A673 (cell line): ENCODE measurements at regions not wholly inside any gene's neighbourhood (a gene's known extent, or its start where the extent isn't known, plus 50 kb on each side); places are given as distances from the start of the nearest gene placed in this dataset.

Experiments
- BruUV-seq: library from RNA; stranded (reverse); fragments of 400-500 nt; replicated peaks from 2 replicates; lab custom pipeline; 2021; lab: Mats Ljungman, UMichigan
- CTCF ChIA-PET: fragments of 300-600 bp; sonication (Branson Sonifier 250); formaldehyde crosslinking; loops from one replicate; lab custom pipeline; 2022; ENCODE audit warnings: antibody characterized with exemption; lab: Charles Lee
- POLR2A ChIA-PET: fragments of 300-600 bp; sonication (Branson Sonifier 250); formaldehyde crosslinking; loops from one replicate; lab custom pipeline; 2022; ENCODE audit warnings: antibody characterized with exemption; ENCODE audit not compliant: low non-redundant PET; lab: Charles Lee
- DNase-seq: peaks from one replicate; pipeline ENCODE4 v3.0.0-alpha.2; 2015; ENCODE audit warnings: low spot score
- H3K27ac ChIP-seq: fragments of 200-600 bp; sonication (generic); 2 replicates; pipeline ENCODE4 v1.5.1; 2016; ENCODE audit warnings: mixed run types, low read depth, mild to moderate bottlenecking, mixed read lengths, antibody characterized with exemption, low read length; ENCODE audit not compliant: poor library complexity, severe bottlenecking
- H3K27me3 ChIP-seq: fragments of 200-600 bp; sonication (generic); replicated peaks from 2 replicates; pipeline ENCODE4 v1.6.1; 2017; ENCODE audit warnings: mixed run types, low read depth, mild to moderate bottlenecking, mixed read lengths, antibody characterized with exemption, low read length; ENCODE audit not compliant: insufficient read depth, poor library complexity
- H3K36me3 ChIP-seq: fragments of 200-600 bp; sonication (generic); 2 replicates; pipeline ENCODE4 v1.6.1; 2016; ENCODE audit warnings: mixed run types, mild to moderate bottlenecking, mixed read lengths, antibody characterized with exemption, low read length; ENCODE audit not compliant: insufficient read depth, poor library complexity, severe bottlenecking
- H3K4me1 ChIP-seq: fragments of 200-600 bp; sonication (generic); 2 replicates; pipeline ENCODE4 v1.6.1; 2017; ENCODE audit warnings: mixed run types, mild to moderate bottlenecking, mixed read lengths, antibody characterized with exemption, low read length; ENCODE audit not compliant: insufficient read depth, poor library complexity, severe bottlenecking
- H3K4me3 ChIP-seq: fragments of 200-600 bp; sonication (generic); 2 replicates; pipeline ENCODE4 v1.5.1; 2016; ENCODE audit warnings: low read depth, mixed run types, mild to moderate bottlenecking, mixed read lengths, low read length; ENCODE audit not compliant: poor library complexity, severe bottlenecking
- H3K9me3 ChIP-seq: fragments of 200-600 bp; sonication (generic); 2 replicates; pipeline ENCODE4 v1.6.1; 2016; ENCODE audit warnings: mixed run types, low read depth, mild to moderate bottlenecking, mixed read lengths, antibody characterized with exemption, low read length; ENCODE audit not compliant: poor library complexity, severe bottlenecking
- CTCF ChIP-seq: fragments of 300-800, 200-600 bp; sonication (generic); conservative IDR thresholded peaks from 2 replicates; pipeline ENCODE4 v1.5.1; 2017; ENCODE audit warnings: low read depth, mild to moderate bottlenecking, antibody characterized with exemption, low read length, moderate library complexity, mixed read lengths
- EZH2 ChIP-seq: fragments of 200-600 bp; sonication (generic); IDR thresholded peaks from 2 replicates; pipeline ENCODE4 v1.6.1; 2017; ENCODE audit warnings: borderline replicate concordance, low read depth, mild to moderate bottlenecking, mixed read lengths, antibody characterized with exemption, low read length; ENCODE audit not compliant: poor library complexity, severe bottlenecking
- intact Hi-C: fragments of 100-400 bp; cut with micrococcal nuclease; formaldehyde crosslinking; loops from one replicate; pipeline ENCODE4 v1.10.0; 2022; ENCODE audit not compliant: unreplicated experiment

GRCh38 chr6:167654389-167654788 lies 172.3 kb upstream of the AFDN start:
- Histone ChIP-seq H3K9me3 (no peaks in the 10 kb centered on the region), H3K36me3 (no peaks in the 10 kb centered on the region), H3K27ac (no peak overlapping the region), H3K4me3 (no peak overlapping the region), H3K4me1 (no peaks in the 10 kb centered on the region), H3K27me3 (no peaks in the 10 kb centered on the region)
- intact Hi-C loops, result no loop called here
- no TSS peak for BruUV-seq
- DNase-seq, result no peak
- POLR2A ChIA-PET, result no interaction called here
- TF ChIP-seq CTCF (no peak), EZH2 (no peak)
- CTCF ChIA-PET, result no interaction called here

GRCh38 chr6:167655174-167655821 lies 171.4 kb upstream of the AFDN start:
- no peaks in the 10 kb centered on the region for H3K4me1 ChIP-seq
- no TSS peak for BruUV-seq
- ChIA-PET CTCF (no interaction called here), POLR2A (no interaction called here)
- no peak overlapping the region for H3K27ac ChIP-seq
- DNase-seq, result no peak
- TF ChIP-seq EZH2 (no peak), CTCF (no peak)
- intact Hi-C loops, result no loop called here
- no peaks in the 10 kb centered on the region for H3K36me3 ChIP-seq
- no peak overlapping the region for H3K4me3 ChIP-seq
- no peaks in the 10 kb centered on the region for H3K27me3 ChIP-seq
- H3K9me3 ChIP-seq, result no peaks in the 10 kb centered on the region

- TF ChIP-seq EZH2, result no peak
- TF ChIP-seq CTCF, result no peak
- no TSS peak for BruUV-seq
- Histone ChIP-seq H3K4me3 (no peak overlapping the region), H3K9me3 (no peaks in the 10 kb centered on the region), H3K4me1 (no peaks in the 10 kb centered on the region), H3K36me3 (no peaks in the 10 kb centered on the region), H3K27ac (no peak overlapping the region), H3K27me3 (no peaks in the 10 kb centered on the region)
- CTCF ChIA-PET, result no interaction called here
- no peak for DNase-seq
- intact Hi-C loops, result no loop called here
- POLR2A ChIA-PET, result no interaction called here
These were observed 168.6 kb upstream of the AFDN start for GRCh38 chr6:167658106-167658505.
